NCI-H1417 treated with DMSO at 0.1 percent for 48 hours (cell line): ENCODE measurements at regions not wholly inside any gene's neighbourhood (a gene's known extent, or its start where the extent isn't known, plus 50 kb on each side); places are given as distances from the start of the nearest gene placed in this dataset.
"Not testable (repeated sequence)": the region's sequence is repeated elsewhere in the genome, so short reads cannot be mapped to it uniquely, and the experiment has no call there.

Experiments used
- DNase-seq: peaks from one replicate; lab custom pipeline; 2025; lab: John Stamatoyannopoulos, UW

DNA sequence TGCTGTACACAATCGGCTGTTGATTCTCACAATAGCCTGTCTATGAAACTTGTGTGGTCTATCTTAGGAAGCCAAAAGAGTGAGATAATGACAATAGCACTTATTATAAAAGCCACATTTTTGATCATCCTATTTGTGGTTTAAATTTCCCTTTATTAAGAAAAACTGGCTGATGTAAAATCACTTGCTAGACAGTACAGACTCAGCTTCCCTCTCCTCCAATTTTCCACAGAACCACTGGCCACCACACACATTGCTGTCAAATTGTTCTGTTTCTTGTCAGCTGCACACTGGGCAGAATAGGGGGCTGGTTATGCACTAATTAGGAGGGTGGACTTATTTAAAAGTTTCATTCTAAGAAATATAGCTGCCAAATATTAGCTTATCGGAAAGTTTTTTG, 425.9 kb downstream of the EPHA3 start:
- DNase-seq = no peak

DNA sequence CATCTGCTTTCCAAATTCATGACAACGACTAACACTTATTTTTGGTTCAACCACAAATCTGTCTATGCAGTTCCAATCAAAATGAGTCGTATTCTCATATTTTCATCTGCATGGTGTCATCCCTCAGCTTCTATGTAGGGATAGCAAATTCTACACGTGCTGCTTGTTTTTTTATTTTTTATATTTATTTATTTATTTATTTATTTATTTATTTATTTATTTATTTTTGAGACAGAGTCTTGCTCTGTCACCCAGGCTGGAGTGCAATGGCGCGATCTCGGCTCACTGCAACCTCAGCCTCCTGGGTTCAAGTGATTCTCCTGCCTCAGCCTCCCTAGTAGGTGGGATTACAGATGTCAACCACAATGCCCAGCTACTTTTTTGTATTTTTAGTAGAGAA, 447.2 kb downstream of the EPHA3 start:
- DNase-seq = not testable (repeated sequence)

DNA sequence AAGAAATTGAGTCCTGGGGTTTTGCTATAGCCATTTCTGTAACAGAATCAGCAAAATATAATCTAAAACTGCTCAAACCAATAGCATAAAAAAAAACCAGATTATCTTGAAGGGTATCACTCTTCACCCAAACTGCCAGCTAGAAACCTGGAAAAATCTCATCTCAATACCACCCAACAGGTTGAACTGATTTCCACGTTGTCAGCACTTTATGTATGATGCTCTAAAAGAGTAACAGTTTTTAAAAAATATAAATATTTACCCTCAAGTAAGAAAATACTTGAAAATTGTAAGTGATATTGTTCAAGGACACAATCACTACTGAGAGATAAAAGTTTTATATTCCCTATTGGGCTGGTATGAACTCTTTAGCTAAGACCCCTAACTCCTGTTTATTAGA, 451.3 kb downstream of the EPHA3 start:
- DNase-seq = no peak

DNA sequence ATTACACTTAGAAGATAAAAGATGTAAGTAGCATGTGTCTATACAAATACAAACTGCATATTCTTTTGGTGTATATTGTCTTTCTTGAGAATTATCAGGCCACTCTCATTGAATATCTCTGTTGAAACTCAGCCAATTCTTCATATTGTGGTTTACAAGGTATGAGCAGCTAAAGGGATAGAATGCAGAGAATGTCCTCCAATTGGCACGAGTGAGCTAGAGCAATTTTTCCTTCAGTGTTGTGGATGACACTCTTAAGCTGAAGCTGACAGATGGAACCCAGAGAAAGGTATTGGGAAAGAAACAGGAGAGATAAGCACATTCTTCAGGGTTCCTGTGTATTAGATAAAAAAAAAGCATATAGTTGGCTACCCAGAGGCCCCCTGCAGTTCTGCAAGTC, 453.1 kb downstream of the EPHA3 start:
- no peak for DNase-seq

DNA sequence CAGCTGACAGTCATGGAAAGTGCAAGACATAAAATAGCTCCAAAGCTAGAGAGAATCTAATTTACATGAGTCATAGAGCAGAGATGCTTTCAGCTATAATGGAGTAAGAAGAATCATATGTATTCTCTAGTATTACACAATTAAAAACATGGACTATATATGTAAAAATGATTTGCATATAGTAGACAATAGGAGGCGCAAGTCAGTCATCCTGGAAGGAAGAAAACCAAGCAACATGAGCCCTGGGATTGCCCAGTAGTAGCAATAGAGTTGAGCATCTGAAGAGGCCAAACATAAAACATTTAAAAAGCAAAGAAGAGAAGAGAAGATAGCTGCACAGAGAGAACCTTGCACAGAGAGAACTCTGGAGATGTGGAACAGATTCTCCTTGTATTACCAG, 455.0 kb downstream of the EPHA3 start:
- DNase-seq = no peak

DNA sequence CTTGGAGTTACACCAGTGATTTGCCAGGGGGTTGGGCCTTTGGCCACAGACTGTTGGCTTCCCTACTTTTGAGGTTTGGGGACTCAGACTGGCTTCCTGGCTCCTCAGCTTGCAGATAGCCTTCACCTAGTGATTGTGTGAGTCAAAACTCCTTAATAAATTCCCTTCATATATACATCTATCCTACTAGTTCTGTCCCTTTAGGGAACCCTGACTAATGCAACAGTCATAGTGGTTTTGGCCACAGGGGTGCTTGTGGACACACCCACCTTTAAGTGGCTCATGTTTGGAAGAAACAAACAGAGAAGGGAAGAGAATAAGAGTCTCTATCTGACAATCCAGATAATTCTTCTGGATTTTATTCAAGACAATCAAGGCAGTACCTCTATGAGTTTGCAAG, 457.7 kb downstream of the EPHA3 start:
- no peak for DNase-seq

DNA sequence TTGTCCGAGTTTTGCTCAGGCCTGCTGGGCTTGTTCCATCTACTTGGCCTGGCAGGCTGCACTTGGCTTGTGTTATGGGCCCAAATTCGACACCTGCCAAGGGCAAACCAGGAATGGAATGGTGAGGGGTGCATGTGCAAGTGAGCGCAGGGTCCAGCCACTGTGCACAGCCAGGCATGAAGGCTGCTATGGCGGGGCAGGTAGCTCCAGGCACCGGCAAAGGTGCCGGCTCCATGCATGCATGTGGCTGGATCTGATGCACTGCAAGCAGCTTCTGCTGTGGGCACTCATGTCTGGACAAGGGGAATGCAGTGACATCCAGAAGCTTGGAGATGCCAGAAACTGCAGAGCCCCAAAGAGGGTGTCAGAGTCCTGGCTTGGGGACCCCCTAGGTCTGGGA, 463.0 kb downstream of the EPHA3 start:
- DNase-seq = no peak

DNA sequence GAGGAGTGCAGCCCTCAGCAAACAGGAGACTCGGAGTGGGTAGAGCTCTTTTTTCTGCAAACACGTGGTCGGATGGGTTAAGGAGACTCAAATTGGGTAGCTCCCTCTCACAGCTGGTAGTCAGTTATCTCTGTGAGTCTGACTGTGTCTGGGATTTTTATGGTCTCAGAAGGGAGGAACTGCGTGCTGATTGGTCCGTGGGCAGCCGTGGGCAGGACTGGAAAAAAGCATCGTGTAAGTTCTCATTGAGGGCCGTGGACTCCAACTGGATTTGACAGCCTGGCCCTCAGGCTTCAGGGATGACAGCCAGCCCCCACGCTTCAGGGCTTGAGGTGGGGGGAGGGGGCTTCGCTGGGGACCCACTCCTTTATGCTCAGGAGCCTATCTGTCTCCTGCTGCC, 463.9 kb downstream of the EPHA3 start:
- DNase-seq = no peak

DNA sequence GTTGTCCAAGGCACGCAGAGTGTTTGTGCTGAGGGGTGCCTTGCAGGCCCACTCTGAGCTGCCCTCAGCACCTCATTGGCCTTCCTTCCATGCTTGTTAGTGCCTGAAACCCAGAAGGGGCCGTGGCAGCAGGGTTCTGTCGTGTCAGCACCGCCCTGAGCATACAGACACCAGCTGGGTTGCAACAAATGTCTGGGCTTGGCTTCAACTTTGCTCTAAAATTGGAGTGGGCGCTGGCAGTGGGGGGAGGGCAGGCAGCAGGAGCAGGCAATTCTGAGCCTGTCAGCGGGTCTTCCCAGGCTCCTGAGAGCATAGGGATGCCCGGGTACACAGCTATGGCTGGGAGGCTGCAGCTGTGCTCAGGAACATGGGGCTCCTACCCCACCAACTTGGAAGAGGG, 464.3 kb downstream of the EPHA3 start:
- DNase-seq = no peak

DNA sequence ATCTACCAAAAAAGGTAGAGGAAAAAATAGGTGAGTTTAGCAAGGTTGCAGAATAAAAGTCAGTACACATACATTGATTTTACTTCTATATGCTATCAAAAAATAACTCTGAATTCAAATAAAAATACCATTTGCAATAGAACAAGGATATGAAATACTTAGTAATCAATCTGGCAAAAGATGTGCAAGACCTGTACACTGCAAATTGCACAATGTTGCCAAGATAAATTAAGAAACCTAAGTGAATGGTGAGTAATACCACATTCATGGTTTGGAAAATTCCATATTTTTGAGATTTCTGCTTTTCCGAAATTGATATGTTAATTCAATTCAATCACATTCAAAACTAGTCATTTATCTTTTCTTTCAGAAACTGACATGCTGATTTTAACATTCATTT, 464.8 kb downstream of the EPHA3 start:
- no peak for DNase-seq

DNA sequence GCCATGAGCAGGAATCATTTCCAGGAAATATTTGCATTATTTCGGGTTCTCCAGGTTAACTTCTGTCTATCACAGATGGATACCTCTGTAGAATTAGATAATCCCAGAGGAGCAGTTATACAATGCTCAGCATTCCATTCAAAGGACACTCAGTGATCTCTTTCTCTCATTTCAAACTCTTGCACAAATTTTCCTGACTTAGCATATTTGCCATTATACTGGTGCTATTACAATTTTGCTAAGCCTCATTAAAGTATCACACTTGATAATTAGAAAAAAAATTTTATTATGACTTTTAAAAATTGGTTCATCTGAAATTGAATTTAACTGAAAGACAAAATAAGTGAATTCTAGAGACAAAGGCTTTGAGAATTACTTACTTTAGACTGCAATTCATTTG, 469.0 kb downstream of the EPHA3 start:
- no peak for DNase-seq

DNA sequence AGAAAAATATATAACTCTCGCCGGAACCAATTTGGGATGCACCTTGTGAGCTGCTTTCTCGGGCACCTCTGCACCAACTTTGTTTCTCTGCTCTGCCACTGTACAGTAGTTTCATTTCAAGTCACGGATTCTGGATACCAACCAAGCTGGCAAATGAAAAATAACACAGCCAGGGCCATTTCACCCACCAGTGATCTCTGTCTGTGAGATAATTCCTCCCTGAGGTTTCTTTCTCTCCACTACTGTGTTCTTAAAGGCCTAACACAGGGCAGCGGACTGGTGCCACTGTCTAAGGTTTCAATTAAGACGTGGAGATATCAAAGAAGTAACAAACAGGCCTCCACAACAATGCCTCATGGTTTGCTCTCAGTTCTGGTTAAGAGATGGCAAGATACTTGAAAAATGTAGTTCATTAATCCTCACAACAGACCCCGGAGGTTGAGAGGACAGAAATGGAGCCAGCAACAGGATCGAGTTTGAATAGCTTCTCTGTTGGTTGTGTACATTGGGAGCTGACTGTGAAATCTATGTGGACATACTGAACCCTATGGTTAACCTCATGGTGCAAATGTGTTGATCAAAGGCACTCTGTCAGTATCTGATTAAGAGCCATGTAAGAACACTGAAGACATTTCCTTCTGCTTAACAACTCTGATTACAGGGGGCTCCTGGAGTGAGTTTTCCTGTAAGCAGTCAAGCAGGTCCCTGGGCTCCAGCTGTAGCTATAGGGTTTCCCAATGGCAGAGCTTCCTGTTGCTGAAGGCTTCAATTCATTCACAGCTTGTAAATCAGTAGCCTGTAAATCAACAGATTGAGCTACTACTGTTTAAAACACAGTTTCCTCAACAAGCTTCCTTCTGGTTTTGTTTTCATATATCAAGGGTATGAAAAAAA, 470.5 kb downstream of the EPHA3 start:
- DNase-seq = no peak

DNA sequence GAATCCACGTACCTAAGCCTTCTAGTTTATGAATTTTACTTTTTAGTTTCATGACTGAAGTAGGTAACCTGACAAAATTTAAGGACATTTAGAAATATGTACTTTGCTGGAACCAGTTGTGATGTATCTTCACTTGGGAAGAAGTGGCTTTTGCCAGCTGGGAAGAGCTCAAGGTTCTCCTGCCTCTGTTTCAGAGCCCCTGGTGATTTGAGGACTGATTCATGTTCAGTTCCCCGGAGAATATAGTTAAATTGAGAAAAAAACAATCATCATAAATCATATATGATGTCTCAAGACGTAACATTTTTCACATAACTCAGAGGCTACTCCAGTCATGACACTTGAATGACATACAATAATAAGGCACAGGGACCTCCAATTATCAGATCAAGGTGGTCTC, 473.4 kb downstream of the EPHA3 start:
- DNase-seq = no peak

DNA sequence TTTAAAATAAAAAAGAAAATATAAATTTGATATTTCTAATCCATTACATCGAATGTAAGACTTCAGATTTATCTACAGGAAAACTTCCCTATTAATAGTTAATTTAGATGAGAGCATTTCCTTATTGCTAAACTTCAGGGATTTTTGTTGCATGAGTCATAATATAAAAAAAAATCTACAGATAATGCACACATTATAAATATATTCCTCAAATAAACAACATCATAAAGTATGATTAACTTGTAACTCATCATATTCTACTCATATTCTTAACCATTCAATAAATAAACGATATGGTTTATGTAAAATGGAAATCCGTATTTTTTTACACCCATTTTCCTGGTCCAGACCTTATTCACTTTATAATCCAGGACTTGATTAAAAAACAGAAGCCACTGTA, 477.0 kb downstream of the EPHA3 start:
- no peak for DNase-seq

DNA sequence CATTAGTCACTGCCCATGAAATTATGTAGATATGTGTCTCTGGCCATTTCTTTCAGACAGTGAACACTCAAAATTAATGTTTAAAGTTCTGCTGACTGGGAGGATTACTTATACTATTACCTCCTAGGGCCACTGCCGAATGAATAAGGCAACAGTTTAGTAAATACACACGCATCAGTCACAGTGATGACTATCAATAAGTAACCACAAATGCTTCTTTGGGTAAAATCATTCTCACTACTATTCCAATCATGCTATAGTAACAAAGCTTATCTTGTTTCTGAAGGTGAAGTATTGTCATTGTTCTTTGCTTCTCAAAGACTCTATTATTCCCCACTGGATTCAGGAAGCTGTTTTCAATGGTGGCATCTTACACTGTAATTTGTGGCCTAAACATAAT, 478.8 kb downstream of the EPHA3 start:
- DNase-seq = no peak

DNA sequence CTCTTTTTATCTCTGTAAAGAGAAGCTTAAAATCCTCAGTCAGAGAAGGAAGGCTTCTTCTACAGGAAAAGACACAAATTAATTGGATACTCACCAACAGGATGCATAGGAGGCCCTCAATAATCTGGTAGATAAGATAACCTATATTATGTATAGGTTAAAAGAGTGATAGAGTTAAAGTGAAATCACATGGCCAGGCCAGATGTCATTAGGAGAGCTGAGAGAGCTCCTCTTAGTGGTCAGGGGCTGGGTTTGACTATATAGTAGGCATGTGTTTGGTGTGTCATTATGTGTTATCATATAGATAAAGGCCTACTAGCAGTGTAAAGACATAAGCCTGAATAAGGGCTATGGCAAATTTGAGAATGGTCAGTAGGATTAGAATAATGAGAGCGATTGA, 479.3 kb downstream of the EPHA3 start:
- no peak for DNase-seq

DNA sequence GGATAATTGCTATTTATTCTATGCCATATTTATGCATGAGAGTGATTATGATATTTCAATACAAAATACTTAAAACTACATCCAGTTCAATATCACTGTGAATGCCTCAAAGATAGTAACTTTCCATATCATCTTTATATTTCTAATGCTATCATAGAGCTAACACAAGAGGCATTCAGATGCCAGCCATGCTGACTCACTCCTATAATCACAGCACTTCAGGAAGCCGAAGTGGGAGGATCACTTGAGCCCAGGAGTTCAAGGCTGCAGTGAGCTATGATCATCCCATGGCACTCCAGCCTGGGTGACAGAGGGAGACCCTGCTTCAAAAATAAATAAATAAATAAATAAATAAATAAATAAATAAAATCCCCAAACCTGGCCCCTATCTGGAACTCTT, 498.7 kb downstream of the EPHA3 start:
- no peak for DNase-seq

DNA sequence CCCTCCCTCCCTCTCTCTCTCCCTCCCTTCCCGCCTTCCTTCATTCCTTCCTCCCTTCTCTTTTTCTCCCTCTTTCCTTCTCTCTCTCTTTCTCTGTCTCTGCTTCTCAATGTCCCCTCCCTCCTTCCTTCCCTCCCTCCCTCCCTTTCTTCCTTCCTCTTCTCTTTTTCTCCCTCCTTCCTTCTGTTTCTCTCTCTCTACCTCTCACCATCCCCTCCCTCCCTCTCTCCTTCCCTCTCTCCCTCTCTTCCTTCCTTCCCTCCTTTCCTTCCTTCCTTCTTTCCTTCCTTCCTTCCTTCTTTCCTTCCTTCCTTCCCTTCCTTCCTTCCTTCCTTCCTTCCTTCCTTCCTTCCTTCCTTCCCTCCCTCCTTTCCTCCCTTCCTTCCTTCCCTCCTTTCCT, 504.6 kb downstream of the EPHA3 start:
- no peak for DNase-seq

DNA sequence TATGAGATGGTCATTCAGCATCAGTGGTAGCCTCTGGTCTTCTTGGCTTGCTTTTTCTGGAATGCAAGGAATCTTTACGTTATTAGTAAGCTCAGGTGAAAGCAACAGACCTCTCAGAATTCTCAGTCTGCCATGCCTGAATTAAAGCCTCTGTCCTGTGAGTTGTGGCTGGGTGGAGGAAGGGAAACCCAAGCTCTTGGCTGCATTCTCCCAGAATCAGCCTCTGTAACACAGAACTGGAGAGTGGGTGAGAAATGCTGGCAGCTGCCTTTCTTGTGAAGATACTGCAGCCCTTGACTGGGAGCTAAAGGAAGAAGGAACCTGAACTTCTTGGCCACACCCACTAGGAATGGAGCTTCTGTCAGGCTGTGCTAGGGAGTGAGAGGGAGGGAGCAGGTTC, 505.8 kb downstream of the EPHA3 start:
- DNase-seq = no peak

DNA sequence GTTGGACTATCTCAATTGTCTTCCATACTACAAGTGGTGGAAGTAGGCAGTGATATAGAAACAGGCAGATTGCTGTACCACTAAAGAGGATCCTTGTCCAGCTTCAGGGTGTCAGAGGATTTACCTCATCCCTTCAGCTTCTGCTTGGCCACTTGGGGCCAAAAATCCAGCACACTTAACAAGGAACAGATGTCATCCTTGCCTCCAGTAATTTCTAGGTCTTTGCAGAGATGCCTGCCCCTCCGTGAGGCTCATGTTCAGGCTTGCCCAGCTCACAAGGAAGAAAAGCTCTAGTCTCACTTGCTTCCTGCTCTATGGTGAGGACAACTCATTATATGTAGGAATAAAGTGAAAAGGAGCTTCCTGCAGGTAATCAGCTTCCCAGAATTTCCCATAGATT, 510.3 kb downstream of the EPHA3 start:
- DNase-seq = no peak

DNA sequence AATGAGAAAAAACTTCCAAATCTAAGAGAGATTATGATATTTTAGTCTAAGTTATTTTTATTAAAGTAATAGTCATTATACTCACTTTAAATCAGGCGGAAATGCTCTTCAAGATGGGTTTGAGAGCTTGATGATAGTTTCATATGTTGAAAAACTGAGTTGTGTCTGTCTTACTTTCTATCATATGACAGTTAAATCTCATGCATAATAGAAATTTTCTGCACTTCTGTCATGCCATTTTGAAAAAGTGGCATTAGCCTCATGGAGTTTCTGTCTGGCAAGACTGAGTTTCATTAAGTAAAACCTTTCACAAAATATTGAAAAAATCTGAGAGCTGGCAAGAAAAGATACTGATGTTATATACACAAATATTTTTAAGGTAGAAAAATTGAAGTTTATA, 511.8 kb downstream of the EPHA3 start:
- no peak for DNase-seq

DNA sequence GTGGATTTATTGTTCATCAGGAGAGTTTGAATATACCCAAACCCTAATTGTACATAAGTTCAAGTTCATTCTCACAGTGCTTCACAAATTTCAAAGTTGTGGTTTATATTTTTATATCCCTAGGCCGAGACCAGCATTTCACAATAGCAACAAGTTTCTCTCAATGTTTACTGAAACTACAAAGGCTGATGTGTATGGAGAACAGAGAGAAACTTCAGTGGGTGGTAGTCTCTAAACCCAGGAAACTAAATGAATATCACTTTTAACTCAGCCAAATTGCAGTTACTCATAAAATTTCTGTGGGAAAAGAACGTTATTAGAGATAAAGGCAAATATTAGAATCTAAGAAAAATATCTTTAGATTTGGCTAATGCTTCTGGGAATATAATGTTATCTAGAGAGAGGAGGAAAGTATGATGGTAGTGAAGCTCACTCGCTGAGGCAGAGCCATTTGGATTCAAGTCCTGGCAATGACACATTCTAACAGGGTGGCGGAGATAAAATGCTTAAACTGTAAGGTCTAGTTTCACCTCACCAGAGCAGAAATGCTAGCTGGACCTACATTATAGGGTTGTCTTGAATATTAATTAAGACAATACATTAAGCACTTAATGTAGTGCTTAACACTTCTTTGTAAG, 514.8 kb downstream of the EPHA3 start:
- DNase-seq = no peak

DNA sequence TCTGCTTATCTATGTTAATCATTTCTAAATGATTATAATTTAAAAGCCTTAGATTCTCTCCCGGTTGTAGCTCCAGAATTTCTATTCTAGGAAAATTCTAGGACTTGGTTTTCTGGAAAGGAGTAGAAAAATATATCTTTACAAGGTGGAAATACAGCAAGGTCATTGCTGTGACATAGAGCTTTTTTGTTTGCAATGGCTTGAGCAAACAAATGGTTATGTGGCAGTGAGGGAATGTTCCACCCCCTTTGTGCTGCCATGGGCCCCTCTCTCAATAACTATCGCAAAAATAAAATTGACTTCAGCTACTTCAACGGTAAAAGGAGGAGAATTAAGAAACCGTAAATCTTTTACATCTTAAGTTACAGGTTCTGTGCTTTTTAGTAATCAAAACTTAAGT, 517.1 kb downstream of the EPHA3 start:
- no peak for DNase-seq

DNA sequence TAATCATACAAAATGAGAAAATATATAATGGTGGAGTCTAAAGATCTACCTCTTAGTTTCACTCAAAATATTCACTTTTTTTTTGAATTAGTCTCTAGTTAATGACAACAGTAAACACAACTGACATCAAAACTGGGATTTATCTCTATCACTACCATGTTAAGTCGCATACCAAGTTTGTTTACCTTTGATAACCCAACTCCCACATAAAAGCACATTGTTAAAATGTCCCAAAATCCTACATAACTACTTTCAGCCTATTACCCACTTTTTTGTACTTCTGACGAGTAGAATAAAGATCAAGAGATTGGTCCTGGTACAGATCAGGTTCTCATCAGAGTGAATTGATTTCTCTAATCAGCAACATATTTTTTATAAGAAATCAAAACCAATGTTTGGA, 518.5 kb downstream of the EPHA3 start:
- no peak for DNase-seq
